OCI-LY1 (cell line): ENCODE measurements at regions not wholly inside any gene's neighbourhood (a gene's known extent, or its start where the extent isn't known, plus 50 kb on each side); places are given as distances from the start of the nearest gene placed in this dataset.

Experiments used
- H2AFZ ChIP-seq: fragments of 200-600 bp; sonication (generic), shearing (Covaris generic); 2 replicates; pipeline ENCODE4 v1.6.0; 2014; ENCODE audit warnings: antibody characterized with exemption, mild to moderate bottlenecking, low read length
- H3F3A ChIP-seq: fragments of 200-600 bp; sonication (generic), shearing (Covaris generic); 2 replicates; pipeline ENCODE4 v1.6.0; 2014; ENCODE audit warnings: mild to moderate bottlenecking, antibody characterized with exemption, low read length, moderate library complexity; ENCODE audit not compliant: insufficient read depth
- H3K27ac ChIP-seq: fragments of 200-600 bp; sonication (generic); 2 replicates; pipeline ENCODE4 v1.5.1; 2014; ENCODE audit warnings: low read length, mixed run types, mild to moderate bottlenecking, low read depth; ENCODE audit not compliant: poor library complexity, severe bottlenecking
- H3K27me3 ChIP-seq: fragments of 200-600 bp; sonication (generic); 2 replicates; pipeline ENCODE4 v1.6.0; 2014; ENCODE audit warnings: antibody characterized with exemption, mild to moderate bottlenecking, low read length, moderate library complexity; ENCODE audit not compliant: insufficient read depth
- H3K36me3 ChIP-seq: fragments of 200-600 bp; sonication (generic); 2 replicates; pipeline ENCODE4 v1.6.1; 2014; ENCODE audit warnings: mild to moderate bottlenecking, antibody characterized with exemption, low read length, moderate library complexity, mixed read lengths; ENCODE audit not compliant: insufficient read depth
- H3K4me1 ChIP-seq: fragments of 200-600 bp; sonication (generic); 2 replicates; pipeline ENCODE4 v1.5.1; 2014; ENCODE audit warnings: mild to moderate bottlenecking, low read length, moderate library complexity; ENCODE audit not compliant: insufficient read depth, severe bottlenecking
- H3K4me2 ChIP-seq: fragments of 200-600 bp; sonication (generic), shearing (Covaris generic); 2 replicates; pipeline ENCODE4 v1.6.1; 2014; ENCODE audit warnings: low read length
- H3K4me3 ChIP-seq: fragments of 200-600 bp; sonication (generic); 2 replicates; pipeline ENCODE4 v1.5.1; 2014; ENCODE audit warnings: low read length, low read depth, mild to moderate bottlenecking, mixed read lengths; ENCODE audit not compliant: poor library complexity, severe bottlenecking
- H3K79me2 ChIP-seq: fragments of 200-600 bp; shearing (Covaris generic); 2 replicates; pipeline ENCODE4 v1.6.1; 2016; ENCODE audit warnings: mixed run types, low read length, mixed read lengths; ENCODE audit not compliant: insufficient read depth
- H3K9ac ChIP-seq: fragments of 200-600 bp; sonication (generic), shearing (Covaris generic); 2 replicates; pipeline ENCODE4 v1.6.1; 2014; ENCODE audit warnings: mild to moderate bottlenecking, low read length, mixed read lengths
- H3K9me2 ChIP-seq: fragments of 200-600 bp; sonication (generic), shearing (Covaris generic); 2 replicates; pipeline ENCODE4 v1.6.1; 2014; ENCODE audit warnings: low read depth, mild to moderate bottlenecking, low read length, mixed read lengths
- H3K9me3 ChIP-seq: fragments of 200-600 bp; shearing (Covaris generic); 2 replicates; pipeline ENCODE4 v1.6.1; 2014; ENCODE audit warnings: low read length, mixed read lengths
- H4K20me1 ChIP-seq: fragments of 200-600 bp; sonication (generic), shearing (Covaris generic); 2 replicates; pipeline ENCODE4 v1.6.0; 2016; ENCODE audit warnings: mild to moderate bottlenecking, low read length; ENCODE audit not compliant: insufficient read depth
- CTCF ChIP-seq: fragments of 200-600 bp; sonication (generic), shearing (Covaris generic); IDR thresholded peaks from 2 replicates; pipeline ENCODE4 v1.5.1; 2017; ENCODE audit warnings: mild to moderate bottlenecking, antibody characterized with exemption, low read length, moderate library complexity, mixed read lengths
- EZH2 ChIP-seq: fragments of 200-600 bp; sonication (generic), shearing (Covaris generic); IDR thresholded peaks from 2 replicates; pipeline ENCODE4 v1.8.0; 2017; ENCODE audit warnings: borderline replicate concordance, mixed run types, mild to moderate bottlenecking, antibody characterized with exemption, low read length, moderate library complexity, mixed read lengths

- Histone ChIP-seq H4K20me1 (no peaks in the 10 kb centered on the region), H3F3A (no peaks in the 10 kb centered on the region), H3K4me3 (no peak overlapping the region), H3K27me3 (no peaks in the 10 kb centered on the region), H3K4me2 (no peak overlapping the region), H3K36me3 (no peaks in the 10 kb centered on the region), H3K9me3 (no peaks in the 10 kb centered on the region), H3K9ac (no peak overlapping the region), H3K9me2 (no peaks in the 10 kb centered on the region), H3K4me1 (no peaks in the 10 kb centered on the region), H3K27ac (no peak overlapping the region), H2AFZ (no peak overlapping the region), H3K79me2 (no peaks in the 10 kb centered on the region)
- TF ChIP-seq CTCF: no peak
- TF ChIP-seq EZH2: no peak
These were observed 393.8 kb downstream of the DCDC2C start for GRCh38 chr2:4096978-4097766.

GRCh38 chr2:4098137-4098536 is 394.8 kb downstream of the DCDC2C start:
- Histone ChIP-seq H4K20me1 (no peaks in the 10 kb centered on the region), H3F3A (no peaks in the 10 kb centered on the region), H3K4me1 (no peaks in the 10 kb centered on the region), H3K9me3 (no peaks in the 10 kb centered on the region), H3K9me2 (no peaks in the 10 kb centered on the region), H3K27me3 (no peaks in the 10 kb centered on the region), H3K4me2 (no peak overlapping the region), H2AFZ (no peak overlapping the region), H3K27ac (no peak overlapping the region), H3K9ac (no peak overlapping the region), H3K79me2 (no peaks in the 10 kb centered on the region), H3K36me3 (no peaks in the 10 kb centered on the region), H3K4me3 (no peak overlapping the region)
- TF ChIP-seq EZH2 (no peak), CTCF (no peak)

GRCh38 chr2:4101936-4102335 is 398.6 kb downstream of the DCDC2C start:
- TF ChIP-seq CTCF (no peak), EZH2 (no peak)
- H3K9ac ChIP-seq: no peak overlapping the region
- H3K4me3 ChIP-seq: no peak overlapping the region
- H3K36me3 ChIP-seq: no peaks in the 10 kb centered on the region
- no peaks in the 10 kb centered on the region for H3F3A ChIP-seq
- H2AFZ ChIP-seq: no peak overlapping the region
- no peaks in the 10 kb centered on the region for H4K20me1 ChIP-seq
- H3K27ac ChIP-seq: no peak overlapping the region
- no peaks in the 10 kb centered on the region for H3K4me1 ChIP-seq
- H3K27me3 ChIP-seq: no peaks in the 10 kb centered on the region
- no peaks in the 10 kb centered on the region for H3K79me2 ChIP-seq
- H3K9me2 ChIP-seq: no peaks in the 10 kb centered on the region
- H3K9me3 ChIP-seq: no peaks in the 10 kb centered on the region
- no peak overlapping the region for H3K4me2 ChIP-seq
